ENCODE measurements at regions not wholly inside any gene's neighbourhood (a gene's known extent, or its start where the extent isn't known, plus 50 kb on each side); places are given as distances from the start of the nearest gene placed in this dataset.

DNA sequence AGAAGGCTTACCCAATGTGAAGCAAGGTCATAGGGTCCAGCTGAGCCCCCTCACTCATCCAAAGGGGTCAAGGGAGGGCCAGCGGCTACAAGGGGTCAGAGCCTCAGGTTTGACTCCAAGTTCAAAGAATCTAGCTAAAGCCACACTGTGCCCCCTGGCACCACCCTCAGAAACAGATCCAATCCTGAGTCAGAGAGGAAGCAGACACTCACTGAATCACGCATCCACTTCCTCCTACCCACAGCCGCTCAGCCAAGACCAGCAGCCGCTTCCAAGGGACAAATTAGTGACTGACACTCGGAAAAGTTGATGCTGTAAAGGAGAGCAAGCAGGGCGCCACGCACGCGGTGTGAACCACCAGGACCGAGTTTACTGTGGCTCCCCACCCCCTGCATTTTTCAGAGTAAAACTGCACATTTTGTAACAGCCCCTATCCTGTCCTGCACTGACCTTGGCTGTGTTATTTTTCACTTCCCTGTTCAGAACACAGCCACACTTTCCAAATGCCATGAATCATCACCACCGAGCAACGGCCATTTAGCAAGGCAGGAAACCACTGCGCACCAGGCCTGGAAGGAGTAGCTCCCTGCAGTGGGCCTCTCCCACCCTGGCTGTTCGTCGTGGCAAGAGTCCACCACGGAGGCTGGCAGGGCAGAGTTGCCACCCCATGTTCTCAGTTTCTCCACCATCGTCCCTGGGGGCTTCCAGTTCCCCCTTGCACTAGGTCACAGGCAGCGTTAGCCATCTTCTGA lies 147.8 kb downstream of the TOMM20 start (continued):
- TF ChIP-seq, protein P1, sequence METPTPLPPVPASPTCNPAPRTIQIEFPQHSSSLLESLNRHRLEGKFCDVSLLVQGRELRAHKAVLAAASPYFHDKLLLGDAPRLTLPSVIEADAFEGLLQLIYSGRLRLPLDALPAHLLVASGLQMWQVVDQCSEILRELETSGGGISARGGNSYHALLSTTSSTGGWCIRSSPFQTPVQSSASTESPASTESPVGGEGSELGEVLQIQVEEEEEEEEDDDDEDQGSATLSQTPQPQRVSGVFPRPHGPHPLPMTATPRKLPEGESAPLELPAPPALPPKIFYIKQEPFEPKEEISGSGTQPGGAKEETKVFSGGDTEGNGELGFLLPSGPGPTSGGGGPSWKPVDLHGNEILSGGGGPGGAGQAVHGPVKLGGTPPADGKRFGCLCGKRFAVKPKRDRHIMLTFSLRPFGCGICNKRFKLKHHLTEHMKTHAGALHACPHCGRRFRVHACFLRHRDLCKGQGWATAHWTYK (CRISPR knock-in tag; IDR thresholded peaks at IDR 0.05) = peak; percentile 65
- TF ChIP-seq NRF1 (conservative IDR thresholded peaks at IDR 0.05 in 1 of 2, IDR thresholded peaks at IDR 0.05 in 1 of 2) = peak; percentile 44 to 61; a peak in 3 of 4 replicates
- TF ChIP-seq BRD4 (IDR thresholded peaks at IDR 0.05) = 0 out of 2 replicates have a peak, but pooled peaks have one; percentile 38
- TF ChIP-seq ZNF695 (CRISPR knock-in tag; IDR thresholded peaks at IDR 0.05) = peak; percentile 84
- TF ChIP-seq GTF2A2 (tag; IDR thresholded peaks at IDR 0.05) = no peak
- TF ChIP-seq POLR2G (IDR thresholded peaks at IDR 0.05; ENCODE audit: low read depth, low read length) = no peak
- no peak for TF ChIP-seq KAT8 (IDR thresholded peaks at IDR 0.05; ENCODE audit: low read depth)
- TF ChIP-seq HDAC2 (IDR thresholded peaks at IDR 0.05) = no peak
- no peak for TF ChIP-seq ZNF77 (CRISPR knock-in tag; IDR thresholded peaks at IDR 0.05)
- TF ChIP-seq SIX5 (IDR thresholded peaks at IDR 0.05; ENCODE audit: borderline replicate concordance in 1 of 2, insufficient read depth in 1 of 2, low read depth in 1 of 2, low read length in 2 of 2) = no peak
- no peak for TF ChIP-seq RBM25 (IDR thresholded peaks at IDR 0.05; ENCODE audit: low read depth, low read length, severe bottlenecking)
- TF ChIP-seq KLF10 (CRISPR knock-in tag; IDR thresholded peaks at IDR 0.05) = no peak
- TF ChIP-seq CTCF (IDR thresholded peaks at IDR 0.05 in 2 of 3, conservative IDR thresholded peaks at IDR 0.05 in 1 of 3; ENCODE audit: insufficient read depth in 2 of 3, low read depth in 1 of 3, low read length in 3 of 3) = no peak
- peak; percentile 88; the same call in 1 of the 2 replicates for TF ChIP-seq SMAD4 (CRISPR knock-in tag; conservative IDR thresholded peaks at IDR 0.05)
- no peak for TF ChIP-seq PRMT5 (CRISPR knock-in tag; IDR thresholded peaks at IDR 0.05)
- no peak for TF ChIP-seq POLR2B (IDR thresholded peaks at IDR 0.05; ENCODE audit: low read depth, partially characterized antibody)
- no peak for TF ChIP-seq MAFG (tag; conservative IDR thresholded peaks at IDR 0.05)
- no peak for TF ChIP-seq ZNF354B (CRISPR knock-in tag; IDR thresholded peaks at IDR 0.05)
- TF ChIP-seq ZNF134 (CRISPR knock-in tag; conservative IDR thresholded peaks at IDR 0.05) = no peak; the same call in 1 of the 2 replicates
- TF ChIP-seq ZFP1 (CRISPR knock-in tag; IDR thresholded peaks at IDR 0.05) = 0 out of 2 replicates have a peak, but pooled peaks have one; percentile 37
- no peak for TF ChIP-seq SIN3B (IDR thresholded peaks at IDR 0.05; ENCODE audit: low read depth)
- no peak for TF ChIP-seq ARID2 (IDR thresholded peaks at IDR 0.05)
- TF ChIP-seq EP400 (IDR thresholded peaks at IDR 0.05) = 0 out of 2 replicates have a peak, but pooled peaks have one; percentile 39
- TF ChIP-seq ZNF12 (CRISPR knock-in tag; IDR thresholded peaks at IDR 0.05) = 0 out of 2 replicates have a peak, but pooled peaks have one; percentile 53
- TF ChIP-seq STAT5B (CRISPR knock-in tag; IDR thresholded peaks at IDR 0.05) = no peak

Measured in K562 (cell line).